NCI-H1048 (cell line): ENCODE measurements at regions not wholly inside any gene's neighbourhood (a gene's known extent, or its start where the extent isn't known, plus 50 kb on each side); places are given as distances from the start of the nearest gene placed in this dataset.
"Not testable (repeated sequence)": the region's sequence is repeated elsewhere in the genome, so short reads cannot be mapped to it uniquely, and the experiment has no call there.

Experiments
- DNase-seq: peaks from one replicate; lab custom pipeline; 2025; lab: John Stamatoyannopoulos, UW

DNA sequence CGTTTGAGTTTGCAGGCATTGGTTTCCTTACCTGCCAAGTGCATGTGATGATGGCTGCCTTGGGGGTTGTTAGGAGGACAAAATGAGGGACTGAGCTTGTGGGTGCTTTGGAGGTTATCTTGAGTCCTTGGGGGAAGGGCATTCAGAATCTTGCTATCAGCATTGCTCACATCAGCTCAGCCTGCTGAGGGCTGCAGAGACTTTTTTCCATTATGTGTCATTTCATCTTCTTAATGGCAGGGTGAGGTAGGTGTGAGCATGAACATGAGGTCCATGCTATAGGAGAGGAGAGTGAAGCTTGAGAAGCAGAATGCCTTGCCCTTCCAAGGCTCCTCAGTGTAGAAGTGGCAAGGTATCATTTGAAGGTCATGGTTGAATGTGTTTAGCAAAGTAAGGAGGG is 112.3 kb downstream of the MIAT start:
- no peak for DNase-seq

DNA sequence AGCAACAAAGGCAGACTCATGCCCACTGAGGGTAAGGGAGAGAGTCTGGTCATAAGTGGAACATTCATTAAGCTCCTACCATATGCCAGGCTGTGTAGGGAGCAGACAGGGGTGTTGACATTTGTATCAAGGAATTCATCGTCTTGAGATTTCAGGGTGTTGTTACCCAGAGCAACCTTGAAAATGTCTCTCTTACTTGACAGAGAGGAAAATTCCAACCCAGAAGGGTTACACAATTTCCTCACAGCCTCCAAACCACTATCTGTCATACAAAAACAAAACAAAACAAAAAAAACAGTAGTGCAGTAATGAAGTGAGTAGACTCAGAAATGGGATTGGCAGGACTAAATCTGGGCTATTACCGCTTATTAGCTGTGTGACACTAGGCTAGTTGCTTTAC is 113.2 kb downstream of the MIAT start:
- DNase-seq = no peak

DNA sequence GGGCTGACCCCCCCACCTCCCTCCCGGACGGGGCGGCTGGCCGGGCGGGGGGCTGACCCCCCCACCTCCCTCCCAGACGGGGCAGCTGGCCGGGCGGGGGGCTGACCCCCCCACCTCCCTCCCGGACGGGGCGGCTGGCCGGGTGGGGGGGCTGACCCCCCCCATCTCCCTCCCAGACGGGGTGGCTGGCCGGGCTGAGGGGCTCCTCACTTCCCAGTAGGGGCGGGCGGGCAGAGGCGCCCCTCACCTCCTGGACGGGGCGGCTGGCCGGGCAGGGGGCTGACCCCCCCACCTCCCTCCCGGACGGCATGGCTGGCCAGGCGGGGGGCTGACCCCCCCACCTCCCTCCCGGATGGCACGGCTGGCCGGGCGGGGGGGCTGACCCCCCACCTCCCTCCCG is 115.7 kb downstream of the MIAT start:
- not testable (repeated sequence) for DNase-seq

DNA sequence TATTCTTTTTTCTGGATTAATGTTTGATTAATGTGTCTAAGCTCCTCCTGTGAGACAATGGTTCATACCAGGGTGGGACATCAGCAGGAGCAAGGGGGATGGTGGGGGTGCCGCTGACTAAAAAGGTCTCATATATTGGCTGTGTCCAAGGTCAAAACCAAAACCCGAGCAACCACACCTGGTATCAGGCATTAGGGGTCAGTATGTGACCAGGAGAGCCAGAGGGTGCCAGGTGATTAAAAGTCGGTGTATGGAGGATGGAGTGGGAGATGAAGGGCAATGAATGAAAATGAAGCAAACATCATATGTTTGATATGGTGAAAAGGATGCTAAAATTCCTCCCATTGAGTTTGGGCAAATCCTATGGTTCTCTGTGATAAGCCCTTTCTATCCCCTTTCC is 118.0 kb downstream of the MIAT start:
- DNase-seq = no peak

DNA sequence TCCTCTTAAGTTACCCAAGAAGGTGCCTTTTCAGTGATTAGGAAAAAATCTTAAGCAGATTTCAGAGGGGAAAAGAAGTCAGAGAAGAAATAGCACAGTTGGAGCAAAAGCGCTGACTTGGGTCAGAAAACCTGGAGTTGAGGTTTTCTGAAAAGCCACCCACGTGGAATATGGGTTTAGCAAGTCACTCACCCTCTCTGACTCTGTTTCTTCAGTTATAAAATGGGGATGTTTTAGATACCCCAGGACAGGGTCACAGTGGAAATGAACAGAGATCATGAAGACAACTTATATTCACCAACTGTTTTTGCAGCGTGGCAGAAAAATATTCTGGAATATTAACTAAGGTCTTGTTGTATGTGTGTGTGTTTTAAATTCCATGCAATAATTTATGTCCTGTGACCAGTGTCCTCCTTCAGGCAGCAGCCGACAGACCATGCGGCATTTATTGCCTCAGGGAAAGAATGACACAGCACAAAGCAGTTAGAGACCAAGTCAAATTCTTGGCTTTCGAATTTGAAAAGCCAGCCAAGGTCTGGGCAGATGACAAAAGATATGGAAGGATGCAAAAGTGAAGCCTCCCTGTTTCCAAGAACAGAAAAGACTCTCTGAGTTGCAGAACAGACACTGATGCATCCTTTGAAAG is 119.9 kb downstream of the MIAT start:
- DNase-seq = no peak

DNA sequence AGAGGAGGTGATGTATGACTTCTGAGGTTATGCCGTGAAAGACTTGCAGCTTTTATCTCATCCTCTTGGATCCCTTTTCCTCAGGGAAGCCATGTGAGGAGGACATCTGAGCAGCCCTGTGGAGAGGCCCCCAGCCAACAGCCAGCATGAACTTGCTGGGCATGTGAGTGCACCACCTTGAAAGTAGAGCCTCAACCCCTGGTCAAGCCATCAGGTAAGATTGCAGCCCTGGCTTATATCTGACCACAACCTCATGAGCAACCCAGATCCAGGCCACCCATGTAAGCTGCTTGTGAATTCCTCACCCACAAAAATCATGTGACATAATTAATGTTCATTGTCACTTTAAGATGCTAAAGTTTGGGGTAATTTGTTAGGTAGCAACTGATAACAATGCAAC is 121.0 kb downstream of the MIAT start:
- DNase-seq = no peak

DNA sequence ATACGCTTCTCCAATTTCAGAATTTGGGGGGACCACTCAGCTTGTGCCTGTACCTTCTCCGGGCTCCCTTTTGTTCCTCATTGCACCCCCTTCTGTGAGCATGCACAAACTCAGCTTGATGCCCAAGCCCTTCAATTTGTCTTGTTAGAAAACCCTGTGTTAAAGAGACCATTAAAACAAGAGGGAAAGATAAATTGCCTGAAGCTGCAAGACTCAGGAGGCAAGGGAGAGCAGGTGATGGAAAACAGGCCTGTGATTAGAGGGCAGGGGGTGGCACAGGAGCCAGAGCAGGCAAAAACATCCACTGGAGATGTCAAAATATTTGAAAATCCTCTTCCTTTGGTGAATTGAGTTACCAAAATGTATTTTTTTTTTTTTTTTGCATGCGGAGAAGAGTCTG is 121.7 kb downstream of the MIAT start:
- no peak for DNase-seq

DNA sequence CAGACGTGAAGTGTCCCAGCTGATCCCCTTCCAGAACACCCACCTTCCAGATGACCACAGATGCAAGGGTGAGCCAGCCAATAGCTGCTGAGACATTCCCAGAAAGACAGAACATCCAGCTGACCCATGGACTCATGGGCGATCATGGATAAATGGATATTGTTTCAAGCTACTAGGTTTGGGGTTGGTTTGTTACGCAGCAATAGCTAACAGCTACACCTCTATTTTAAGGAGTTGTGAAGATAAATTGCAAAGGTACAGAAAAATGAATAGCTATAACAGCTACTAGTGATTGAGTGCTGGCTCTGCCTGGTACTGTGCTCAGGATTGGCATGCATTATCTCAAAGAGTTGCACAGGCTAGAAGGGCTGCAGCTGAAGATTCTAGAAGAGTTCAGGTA is 122.5 kb downstream of the MIAT start:
- DNase-seq = no peak

DNA sequence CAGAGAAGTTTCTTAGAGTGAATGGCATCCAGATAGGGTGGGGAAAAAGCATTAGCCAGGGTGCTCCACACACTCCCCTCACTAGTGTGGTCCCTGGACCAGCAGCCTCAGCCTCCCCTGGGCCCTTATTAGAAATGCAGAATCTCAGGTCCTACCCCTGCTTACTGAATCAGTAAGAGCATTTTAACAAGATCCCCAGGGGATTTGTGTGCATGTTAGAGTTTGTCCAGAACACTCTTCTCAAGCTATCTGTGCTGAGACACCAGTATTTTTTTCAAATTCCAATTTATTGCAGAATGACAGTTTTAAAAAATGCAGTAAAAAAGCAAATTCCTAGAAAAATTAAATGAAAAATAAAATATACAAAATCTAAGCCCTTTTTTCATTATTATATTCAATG is 123.1 kb downstream of the MIAT start:
- DNase-seq = no peak

DNA sequence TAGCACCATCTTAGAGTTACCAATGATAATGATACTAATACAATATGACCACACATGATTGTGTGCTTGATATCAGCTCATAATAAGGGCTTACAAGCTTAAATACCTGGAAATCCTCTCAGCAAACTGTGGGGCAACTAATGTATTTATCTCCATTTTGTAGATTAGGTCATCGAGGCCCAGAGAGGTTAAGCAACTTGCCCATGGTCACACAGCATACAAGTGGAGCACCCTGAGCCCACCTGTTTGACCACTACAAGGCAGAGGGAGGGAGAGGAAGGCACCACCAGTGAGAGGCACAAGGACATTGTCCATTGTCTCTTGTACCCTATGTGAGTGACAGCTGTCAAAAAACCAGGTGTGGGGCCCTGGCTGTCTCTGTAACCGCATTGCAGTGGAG is 123.7 kb downstream of the MIAT start:
- no peak for DNase-seq

DNA sequence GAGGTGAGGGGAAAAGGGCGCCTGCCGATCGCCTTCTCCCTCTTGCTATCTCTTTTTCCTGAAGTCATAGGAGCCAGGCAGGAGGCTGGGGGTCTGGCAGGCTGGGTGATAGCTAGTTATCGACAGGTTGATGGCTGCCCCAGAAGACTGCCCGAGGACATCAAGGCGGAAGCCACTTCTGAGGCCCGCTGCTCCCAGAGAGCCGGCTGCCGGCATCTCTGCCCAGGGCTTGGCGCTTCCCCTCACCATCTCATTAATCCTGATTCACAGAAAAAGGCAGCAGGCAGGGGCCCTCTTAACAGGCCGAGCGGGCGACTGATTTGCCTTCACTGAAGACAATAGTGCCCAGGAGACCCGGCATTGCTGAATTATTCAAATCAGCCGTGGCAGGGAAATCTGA is 124.2 kb downstream of the MIAT start:
- DNase-seq = no peak

DNA sequence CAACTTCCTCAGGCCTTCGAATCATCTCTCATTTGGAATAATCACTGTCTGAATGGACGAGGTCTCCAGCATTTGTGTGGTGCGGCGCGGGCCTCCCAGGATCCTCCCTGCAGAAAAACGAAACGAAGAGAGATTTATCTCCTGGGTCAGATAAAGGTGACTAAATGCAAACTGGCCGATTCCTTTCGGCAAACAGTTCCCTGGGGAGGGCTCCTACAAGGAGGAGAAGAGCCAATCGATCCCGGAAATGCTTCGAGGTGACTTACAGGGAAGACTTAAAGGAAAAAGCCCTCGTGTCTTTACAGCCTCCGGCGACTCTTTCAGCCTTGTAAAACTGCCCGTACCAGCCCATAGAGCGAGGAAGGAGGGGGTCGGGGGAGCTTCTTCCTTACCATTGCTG is 126.5 kb downstream of the MIAT start:
- no peak for DNase-seq

DNA sequence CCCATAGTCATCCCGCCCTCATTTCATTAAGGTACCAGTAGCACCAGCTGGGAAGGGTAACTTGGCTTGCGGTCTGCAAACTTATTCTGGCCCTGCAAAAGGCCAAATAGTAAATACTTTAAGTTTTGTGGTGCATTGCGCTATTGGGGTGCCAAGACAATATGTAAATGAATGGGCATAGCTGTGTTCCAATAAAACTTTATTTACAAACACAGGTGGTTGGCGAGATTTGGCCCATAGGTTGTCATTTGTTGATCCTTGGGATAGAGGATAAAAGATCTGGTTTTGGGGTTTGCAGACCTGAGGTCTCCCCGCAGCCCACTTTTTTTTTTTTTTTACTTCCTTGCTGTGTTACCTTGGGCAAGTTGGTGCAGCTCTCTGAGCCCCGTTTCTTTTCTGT is 127.4 kb downstream of the MIAT start:
- DNase-seq = no peak

DNA sequence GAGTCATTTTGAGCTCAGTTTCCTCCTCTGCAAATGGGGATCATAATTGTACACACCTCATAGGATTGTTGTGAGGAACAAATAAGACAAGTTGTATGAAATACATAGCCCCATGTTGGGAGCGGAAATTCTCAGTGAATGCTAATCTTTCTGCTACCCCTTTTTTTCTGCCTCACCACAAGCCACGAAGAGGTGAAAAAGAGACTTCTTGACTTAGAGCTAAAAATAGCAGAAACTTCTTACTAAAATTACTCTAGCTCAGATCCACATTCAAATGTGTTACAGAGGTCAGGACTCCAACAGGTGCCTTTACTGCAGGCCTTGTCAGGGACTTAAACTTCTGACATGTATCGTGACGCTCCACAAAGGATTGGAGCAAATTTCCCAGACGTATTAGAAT is 128.5 kb downstream of the MIAT start:
- no peak for DNase-seq

DNA sequence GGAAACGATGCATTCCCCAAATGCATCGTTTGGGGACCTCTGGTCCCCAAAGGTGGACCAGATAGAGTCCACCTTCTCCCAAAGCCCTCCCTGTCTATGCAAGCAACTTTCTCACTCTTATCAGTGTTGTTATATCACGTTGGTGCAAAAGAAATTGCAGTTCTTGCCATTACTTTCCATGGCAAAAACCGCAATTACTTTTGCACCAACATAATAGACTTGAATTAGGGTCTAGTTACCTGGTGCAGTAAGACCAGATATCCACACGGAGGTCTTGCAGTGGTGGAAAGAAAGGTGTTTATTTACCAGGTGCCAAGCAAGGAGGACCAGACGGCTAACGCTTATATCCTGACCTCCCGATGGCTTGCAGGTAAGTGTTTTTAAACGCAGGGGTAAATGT is 129.0 kb downstream of the MIAT start:
- no peak for DNase-seq

DNA sequence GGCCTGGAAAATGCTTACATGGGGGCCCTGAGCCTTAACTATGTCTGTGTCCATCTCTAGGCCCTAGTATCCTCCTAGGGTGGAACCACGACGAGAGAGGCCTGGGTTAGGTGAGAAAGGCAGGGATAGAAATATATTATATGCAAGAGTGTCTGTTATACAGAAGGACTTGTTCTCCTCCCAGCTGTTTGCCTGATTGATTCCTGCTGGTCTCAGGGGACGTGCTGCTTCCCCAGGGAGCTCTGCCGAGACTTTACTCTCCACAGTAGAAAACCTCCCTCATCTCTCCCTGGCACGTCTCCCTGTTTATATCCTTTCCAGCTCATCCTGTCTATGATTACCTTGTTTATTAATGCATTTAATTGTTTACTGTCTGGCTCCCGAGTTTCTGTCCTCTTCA is 132.6 kb downstream of the MIAT start:
- DNase-seq = no peak

DNA sequence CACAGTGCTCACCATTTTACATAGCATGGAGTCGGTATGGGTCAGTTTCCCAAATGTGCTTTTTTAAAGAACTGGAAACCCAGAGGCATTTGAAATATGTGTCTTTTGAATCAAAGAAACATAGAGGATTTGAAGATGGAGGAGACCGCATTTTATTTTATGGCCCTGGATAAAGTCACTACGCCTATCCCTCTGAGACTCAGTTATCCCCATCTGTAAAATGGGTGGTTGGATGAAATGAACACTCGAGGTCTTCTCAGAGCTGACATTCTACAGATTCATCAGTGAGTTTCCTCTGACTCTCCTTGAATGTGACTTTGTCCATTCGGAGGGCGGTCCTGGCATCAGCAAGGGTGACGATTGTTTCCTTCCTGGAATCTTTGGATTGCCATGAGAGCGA is 135.1 kb downstream of the MIAT start:
- DNase-seq = no peak

DNA sequence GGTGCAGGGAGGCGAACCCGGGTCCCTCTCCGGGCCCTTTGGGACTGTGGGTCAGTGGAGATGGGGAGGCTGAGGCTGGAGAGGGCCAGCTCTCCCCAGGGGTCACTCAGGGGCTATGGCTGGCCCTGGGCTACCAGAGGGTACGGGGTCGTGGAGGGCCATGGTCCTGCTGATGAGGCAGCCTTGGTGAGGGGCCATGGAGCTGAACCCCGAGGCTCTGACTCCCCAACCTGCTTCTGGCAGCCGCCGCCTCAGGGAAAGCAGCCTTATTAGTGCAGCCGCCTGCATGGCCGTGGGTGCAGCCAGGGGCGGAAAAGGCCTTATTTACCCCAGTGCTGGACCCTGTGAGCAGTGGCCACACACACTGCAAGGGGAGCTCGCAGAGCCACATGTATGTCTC is 139.4 kb downstream of the MIAT start:
- no peak for DNase-seq

DNA sequence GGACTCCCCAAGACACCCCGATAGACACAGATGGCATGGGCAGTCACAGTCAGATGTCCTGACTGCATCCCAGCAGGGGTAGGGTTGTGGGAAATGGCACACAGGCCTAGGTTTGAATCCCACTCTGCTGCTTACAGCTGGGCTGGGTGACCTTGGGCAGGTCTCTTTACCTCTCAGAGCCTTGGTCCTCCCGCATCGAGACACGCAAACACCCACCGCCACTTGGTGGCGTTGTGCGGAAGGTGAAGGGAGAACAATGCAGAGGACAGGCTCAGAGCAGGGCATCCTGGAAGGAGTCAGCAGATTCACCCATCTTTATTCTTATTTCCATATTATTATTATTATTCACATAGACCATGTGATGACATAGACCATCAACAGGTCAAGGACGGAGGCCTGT is 140.5 kb downstream of the MIAT start:
- DNase-seq = no peak

DNA sequence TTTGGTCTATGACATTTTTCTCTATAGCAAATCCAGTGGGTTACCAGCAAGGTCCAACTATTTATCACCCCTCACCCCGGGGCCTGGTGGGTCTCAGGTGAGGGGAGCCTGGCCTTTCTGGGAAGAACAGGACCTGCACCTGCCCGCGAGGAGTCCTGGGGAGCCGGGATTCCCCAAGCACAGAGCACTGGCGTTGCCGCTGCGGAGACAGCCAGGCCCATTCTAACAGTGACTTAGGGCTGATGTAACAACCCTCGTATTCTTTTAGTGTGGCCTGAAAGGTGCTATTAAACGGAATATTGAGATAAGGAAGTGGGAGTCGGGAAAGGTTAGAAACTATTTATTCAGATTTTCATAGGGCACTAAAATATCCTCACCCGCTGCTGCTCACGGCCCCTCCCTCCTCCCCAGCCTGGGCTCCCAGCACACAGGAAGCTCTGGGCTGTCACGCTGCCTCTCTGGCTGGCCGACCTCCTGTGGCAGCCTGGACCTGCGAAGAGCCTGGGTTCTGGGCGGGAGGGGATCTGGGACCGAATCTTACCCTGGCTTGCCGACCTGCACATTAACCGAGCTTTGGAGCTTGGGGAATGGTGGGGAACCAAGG is 141.2 kb downstream of the MIAT start:
- DNase-seq = no peak

DNA sequence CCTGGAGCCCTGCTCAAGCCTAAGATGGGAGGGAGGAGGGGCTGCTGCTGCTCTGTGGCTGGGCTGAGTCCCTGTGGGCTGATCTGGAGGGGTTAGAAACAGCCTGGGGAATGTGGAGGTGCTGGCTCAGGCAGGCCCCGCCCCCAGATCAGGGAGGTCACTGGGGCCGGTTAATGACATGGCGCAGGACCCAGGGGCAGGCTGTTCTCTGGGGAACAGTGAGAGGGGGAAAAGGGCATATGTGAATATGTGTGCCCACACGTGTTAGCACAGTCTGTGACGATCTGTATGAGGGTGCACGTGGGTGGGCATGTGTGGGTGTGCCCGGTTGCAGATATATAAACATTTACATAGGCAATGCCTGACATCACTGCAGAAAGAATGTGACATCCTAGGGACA is 143.5 kb downstream of the MIAT start:
- no peak for DNase-seq

DNA sequence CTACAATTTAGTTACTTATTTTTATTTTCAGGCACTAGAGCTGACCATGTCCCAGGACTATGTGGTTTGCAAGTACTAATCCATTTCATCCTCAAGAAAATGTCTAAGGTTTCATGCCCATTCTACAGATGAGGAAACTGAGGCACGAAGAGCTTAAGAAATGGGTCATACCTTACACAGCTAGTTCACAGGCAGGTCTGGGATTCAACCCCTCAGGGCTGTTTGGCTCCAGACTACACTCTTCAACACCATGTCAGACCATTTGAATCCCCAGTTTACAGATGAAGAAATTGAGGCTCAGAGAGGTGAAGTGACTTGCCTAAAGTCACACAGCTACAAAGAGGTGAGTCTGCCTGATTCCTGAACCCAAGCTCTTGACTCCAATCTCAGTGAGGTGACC is 144.1 kb downstream of the MIAT start:
- DNase-seq = no peak

DNA sequence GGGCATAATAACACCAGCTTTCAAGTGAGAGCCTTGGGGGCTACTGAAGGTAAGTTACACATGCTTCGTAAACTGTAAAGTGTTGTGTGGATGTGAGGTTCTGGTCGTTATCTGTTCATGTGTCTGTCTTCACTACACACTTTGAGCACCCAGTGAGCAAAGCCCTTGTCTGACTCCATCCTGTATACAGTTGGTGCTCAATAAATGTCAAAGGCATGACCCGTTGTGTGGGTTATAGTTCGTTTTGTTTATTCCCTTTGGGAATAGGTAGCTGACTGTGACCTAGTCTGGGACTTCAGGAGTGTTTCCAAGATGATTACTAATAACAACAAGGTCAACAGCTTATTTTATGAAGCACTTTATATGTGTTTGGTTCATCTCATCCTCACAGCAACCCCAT is 146.9 kb downstream of the MIAT start:
- no peak for DNase-seq

DNA sequence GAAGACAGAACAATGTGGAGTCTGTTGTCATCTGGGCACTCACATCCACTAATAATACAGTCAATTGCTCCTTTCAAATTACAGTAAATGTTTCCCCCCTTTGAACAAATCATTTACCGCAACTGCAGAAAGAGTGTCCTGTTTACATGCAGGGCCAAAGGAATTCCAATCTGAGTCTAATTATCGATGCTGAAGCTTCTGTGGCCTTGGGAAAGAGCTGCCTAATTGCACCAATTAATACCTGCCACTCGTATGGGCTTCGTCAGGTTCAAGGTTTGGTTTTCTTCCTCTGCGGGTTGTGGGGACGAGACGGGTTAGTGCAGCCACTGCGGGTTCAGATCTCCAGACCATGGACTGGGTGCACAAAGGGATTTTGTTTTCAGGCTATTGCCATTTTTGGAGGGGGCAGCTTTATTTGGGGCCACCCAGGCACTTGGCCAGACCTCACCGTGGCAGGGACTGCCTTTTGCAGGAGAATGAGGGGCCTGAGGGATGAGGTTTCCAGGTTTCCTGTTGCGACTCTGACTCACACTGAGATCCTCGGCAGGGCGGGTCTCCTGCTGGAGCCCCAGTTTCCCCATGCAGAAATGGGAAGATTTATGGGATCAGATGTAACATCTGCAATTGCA is 147.6 kb downstream of the MIAT start:
- peak; percentile 59 for DNase-seq
